Endodermal cell (in vitro differentiated cells): ENCODE measurements at regions not wholly inside any gene's neighbourhood (a gene's known extent, or its start where the extent isn't known, plus 50 kb on each side); places are given as distances from the start of the nearest gene placed in this dataset.

Source experiments
- DNase-seq: peaks from one replicate; pipeline ENCODE4 v3.0.0-alpha.2; 2017
- H3K27ac ChIP-seq: 2 replicates; pipeline ENCODE4 v1.5.1; 2013; ENCODE audit warnings: mild to moderate bottlenecking, low read depth, low read length, moderate library complexity
- H3K27me3 ChIP-seq: 2 replicates; pipeline ENCODE4 v1.6.1; 2013; ENCODE audit warnings: mild to moderate bottlenecking, low read length, moderate library complexity; ENCODE audit not compliant: insufficient read depth, control insufficient read depth, poor library complexity, severe bottlenecking
- H3K36me3 ChIP-seq: 2 replicates; pipeline ENCODE4 v1.7.0; 2013; ENCODE audit warnings: mild to moderate bottlenecking, low read length, moderate library complexity; ENCODE audit not compliant: control insufficient read depth, insufficient read depth
- H3K4me1 ChIP-seq: one replicate; pipeline ENCODE4 v1.7.0; 2013; ENCODE audit warnings: low read length; ENCODE audit not compliant: control insufficient read depth, insufficient read depth
- H3K4me3 ChIP-seq: 2 replicates; pipeline ENCODE4 v1.5.1; 2013; ENCODE audit warnings: mild to moderate bottlenecking, low read length, moderate library complexity
- H3K9ac ChIP-seq: 2 replicates; pipeline ENCODE4 v1.6.1; 2013; ENCODE audit warnings: mild to moderate bottlenecking, low read length, moderate library complexity; ENCODE audit not compliant: poor library complexity, severe bottlenecking; ENCODE audit errors: extremely low read depth
- H3K9me3 ChIP-seq: 2 replicates; pipeline ENCODE4 v1.6.1; 2013; ENCODE audit warnings: mild to moderate bottlenecking, low read length, moderate library complexity; ENCODE audit not compliant: control insufficient read depth
- H3K27ac Mint-ChIP-seq: 2 replicates; pipeline ENCODE4 v1.8.0; 2020; ENCODE audit warnings: mixed read lengths
- H3K27me3 Mint-ChIP-seq: 2 replicates; pipeline ENCODE4 v1.8.0; 2021; ENCODE audit warnings: mild to moderate bottlenecking, mixed read lengths; ENCODE audit not compliant: insufficient read depth
- H3K36me3 Mint-ChIP-seq: 2 replicates; pipeline ENCODE4 v1.8.0; 2020; ENCODE audit warnings: low read depth, mixed read lengths
- H3K4me1 Mint-ChIP-seq: 2 replicates; pipeline ENCODE4 v1.8.0; 2020; ENCODE audit warnings: mixed read lengths
- H3K4me3 Mint-ChIP-seq: 2 replicates; pipeline ENCODE4 v1.8.0; 2020; ENCODE audit warnings: mild to moderate bottlenecking, moderate library complexity, mixed read lengths
- H3K9me3 Mint-ChIP-seq: 2 replicates; pipeline ENCODE4 v1.8.0; 2020; ENCODE audit warnings: mild to moderate bottlenecking, mixed read lengths
- WGBS, 2 experiments: methylation state at CpG; one replicate each; pipeline versions ENCODE4 v1.1.5 to v1.1.7; 2013; ENCODE audit warnings: missing lambda C conversion rate in 2 of 2, mixed read lengths in 1 of 2; ENCODE audit not compliant: insufficient coverage in 1 of 2, insufficient read length in 1 of 2; 5-methylcytosine and 5-hydroxymethylcytosine counted together
- TF ChIP-seq, protein P1 (sequence below): fragments of 200-600 bp; sonication (generic); conservative IDR thresholded peaks from 2 replicates; pipeline ENCODE4 v1.5.0; 2021; ENCODE audit warnings: antibody characterized with exemption, mild to moderate bottlenecking

- H3K36me3 Mint-ChIP-seq: peaks cover 5% of the 10 kb centered on the region
- H3K4me1 ChIP-seq: peaks cover 4% of the 10 kb centered on the region
- H3K27me3 Mint-ChIP-seq: no peaks in the 10 kb centered on the region
- H3K9me3 Mint-ChIP-seq: peaks cover 9% of the 10 kb centered on the region
- no peak overlapping the region for H3K4me3 ChIP-seq
- no peak for DNase-seq
- peaks cover 18% of the 10 kb centered on the region for H3K4me1 Mint-ChIP-seq
- no peaks in the 10 kb centered on the region for H3K36me3 ChIP-seq
- no peaks in the 10 kb centered on the region for H3K27me3 ChIP-seq
- H3K9ac ChIP-seq: no peak overlapping the region
- no peak overlapping the region for H3K27ac ChIP-seq
- H3K9me3 ChIP-seq: no peaks in the 10 kb centered on the region
- TF ChIP-seq, protein P1, sequence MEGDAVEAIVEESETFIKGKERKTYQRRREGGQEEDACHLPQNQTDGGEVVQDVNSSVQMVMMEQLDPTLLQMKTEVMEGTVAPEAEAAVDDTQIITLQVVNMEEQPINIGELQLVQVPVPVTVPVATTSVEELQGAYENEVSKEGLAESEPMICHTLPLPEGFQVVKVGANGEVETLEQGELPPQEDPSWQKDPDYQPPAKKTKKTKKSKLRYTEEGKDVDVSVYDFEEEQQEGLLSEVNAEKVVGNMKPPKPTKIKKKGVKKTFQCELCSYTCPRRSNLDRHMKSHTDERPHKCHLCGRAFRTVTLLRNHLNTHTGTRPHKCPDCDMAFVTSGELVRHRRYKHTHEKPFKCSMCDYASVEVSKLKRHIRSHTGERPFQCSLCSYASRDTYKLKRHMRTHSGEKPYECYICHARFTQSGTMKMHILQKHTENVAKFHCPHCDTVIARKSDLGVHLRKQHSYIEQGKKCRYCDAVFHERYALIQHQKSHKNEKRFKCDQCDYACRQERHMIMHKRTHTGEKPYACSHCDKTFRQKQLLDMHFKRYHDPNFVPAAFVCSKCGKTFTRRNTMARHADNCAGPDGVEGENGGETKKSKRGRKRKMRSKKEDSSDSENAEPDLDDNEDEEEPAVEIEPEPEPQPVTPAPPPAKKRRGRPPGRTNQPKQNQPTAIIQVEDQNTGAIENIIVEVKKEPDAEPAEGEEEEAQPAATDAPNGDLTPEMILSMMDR: no peak
- no peak overlapping the region for H3K27ac Mint-ChIP-seq
- no peak overlapping the region for H3K4me3 Mint-ChIP-seq
Observed at GRCh38 chr2:144086965-144087364, 433.0 kb downstream of the ZEB2 start.

GRCh38 chr2:144085016-144085415 lies 434.9 kb downstream of the ZEB2 start:
- 94 to 97% methylated on average over 3 of the region's 3 CpGs for WGBS, 2 experiments
- H3K9me3 Mint-ChIP-seq: no peaks in the 10 kb centered on the region
- TF ChIP-seq, protein P1: no peak

GRCh38 chr2:144084114-144084661 lies 435.7 kb downstream of the ZEB2 start:
- TF ChIP-seq, protein P1: no peak
- Histone ChIP-seq H3K27me3 (no peaks in the 10 kb centered on the region), H3K36me3 (no peaks in the 10 kb centered on the region), H3K4me1 (peaks cover 4% of the 10 kb centered on the region), H3K4me3 (no peak overlapping the region), H3K9me3 (no peaks in the 10 kb centered on the region), H3K27ac (no peak overlapping the region), H3K9ac (no peak overlapping the region)
- Mint-ChIP-seq H3K4me3 (no peak overlapping the region), H3K36me3 (no peaks in the 10 kb centered on the region), H3K27ac (no peak overlapping the region), H3K9me3 (no peaks in the 10 kb centered on the region), H3K27me3 (no peaks in the 10 kb centered on the region), H3K4me1 (peaks cover 19% of the 10 kb centered on the region)
- DNase-seq: no peak
- 96 to 100% methylated on average over 2 of the region's 2 CpGs for WGBS, 2 experiments

More at GRCh38 chr2:144085016-144085415, 434.9 kb downstream of the ZEB2 start:
- Histone ChIP-seq H3K4me1 (peaks cover 4% of the 10 kb centered on the region), H3K9ac (no peak overlapping the region), H3K27me3 (no peaks in the 10 kb centered on the region), H3K9me3 (no peaks in the 10 kb centered on the region), H3K36me3 (no peaks in the 10 kb centered on the region), H3K4me3 (no peak overlapping the region), H3K27ac (no peak overlapping the region)
- Mint-ChIP-seq H3K4me3 (no peak overlapping the region), H3K27me3 (no peaks in the 10 kb centered on the region), H3K4me1 (peaks cover 19% of the 10 kb centered on the region), H3K36me3 (no peaks in the 10 kb centered on the region), H3K27ac (no peak overlapping the region)
- DNase-seq: no peak
